ENCODE measurements at regions not wholly inside any gene's neighbourhood (a gene's known extent, or its start where the extent isn't known, plus 50 kb on each side); places are given as distances from the start of the nearest gene placed in this dataset.

- Histone ChIP-seq H3K36me3 (ENCODE audit: control insufficient read depth, insufficient read depth, low read length) (no peaks in the 10 kb centered on the region), H3K4me3 (ENCODE audit: low read depth, low read length) (no peak overlapping the region), H3K27me3 (ENCODE audit: control insufficient read depth, insufficient read depth, low read length) (no peaks in the 10 kb centered on the region)
- no peak for DNase-seq (ENCODE audit: low read depth)
- no peak for TF ChIP-seq CTCF (IDR thresholded peaks at IDR 0.05; ENCODE audit: insufficient read depth, low read length, poor library complexity, severe bottlenecking)
Observed at GRCh38 chr11:105241136-105241535, 101.6 kb upstream of the CARD18 start.

GRCh38 chr11:105236664-105237063 lies 97.1 kb upstream of the CARD18 start:
- no peak for DNase-seq (ENCODE audit: low read depth)
- Histone ChIP-seq H3K4me3 (ENCODE audit: low read depth, low read length) (no peak overlapping the region), H3K36me3 (ENCODE audit: control insufficient read depth, insufficient read depth, low read length) (no peaks in the 10 kb centered on the region), H3K27me3 (ENCODE audit: control insufficient read depth, insufficient read depth, low read length) (no peaks in the 10 kb centered on the region)
- TF ChIP-seq CTCF (IDR thresholded peaks at IDR 0.05; ENCODE audit: insufficient read depth, low read length, poor library complexity, severe bottlenecking) = no peak

GRCh38 chr11:105233285-105233684 lies 93.7 kb upstream of the CARD18 start:
- DNase-seq (ENCODE audit: low read depth) = no peak
- Histone ChIP-seq H3K36me3 (ENCODE audit: control insufficient read depth, insufficient read depth, low read length) (no peaks in the 10 kb centered on the region), H3K27me3 (ENCODE audit: control insufficient read depth, insufficient read depth, low read length) (no peaks in the 10 kb centered on the region), H3K4me3 (ENCODE audit: low read depth, low read length) (no peak overlapping the region)
- TF ChIP-seq CTCF (IDR thresholded peaks at IDR 0.05; ENCODE audit: insufficient read depth, low read length, poor library complexity, severe bottlenecking) = no peak

- no peaks in the 10 kb centered on the region for H3K27me3 ChIP-seq (ENCODE audit: control insufficient read depth, insufficient read depth, low read length)
- TF ChIP-seq CTCF (IDR thresholded peaks at IDR 0.05; ENCODE audit: insufficient read depth, low read length, poor library complexity, severe bottlenecking) = no peak
- no peaks in the 10 kb centered on the region for H3K36me3 ChIP-seq (ENCODE audit: control insufficient read depth, insufficient read depth, low read length)
- no peak overlapping the region for H3K4me3 ChIP-seq (ENCODE audit: low read depth, low read length)
- no peak for DNase-seq (ENCODE audit: low read depth)
Observed at GRCh38 chr11:105232021-105232420, 92.5 kb upstream of the CARD18 start.

- peak; percentile 10 for DNase-seq (ENCODE audit: low read depth)
- no peak for TF ChIP-seq CTCF (IDR thresholded peaks at IDR 0.05; ENCODE audit: insufficient read depth, low read length, poor library complexity, severe bottlenecking)
- no peak overlapping the region for H3K4me3 ChIP-seq (ENCODE audit: low read depth, low read length)
- H3K36me3 ChIP-seq (ENCODE audit: control insufficient read depth, insufficient read depth, low read length) = no peaks in the 10 kb centered on the region
- H3K27me3 ChIP-seq (ENCODE audit: control insufficient read depth, insufficient read depth, low read length) = no peaks in the 10 kb centered on the region
Observed at GRCh38 chr11:105230586-105230985, 91.0 kb upstream of the CARD18 start.

GRCh38 chr11:105229761-105230160 lies 90.2 kb upstream of the CARD18 start:
- H3K27me3 ChIP-seq (ENCODE audit: control insufficient read depth, insufficient read depth, low read length) = no peaks in the 10 kb centered on the region
- H3K4me3 ChIP-seq (ENCODE audit: low read depth, low read length) = no peak overlapping the region
- DNase-seq (ENCODE audit: low read depth) = no peak
- H3K36me3 ChIP-seq (ENCODE audit: control insufficient read depth, insufficient read depth, low read length) = no peaks in the 10 kb centered on the region
- TF ChIP-seq CTCF (IDR thresholded peaks at IDR 0.05; ENCODE audit: insufficient read depth, low read length, poor library complexity, severe bottlenecking) = no peak

Measured in kidney epithelial cell (primary cell).